DND-41 (cell line): ENCODE measurements at regions not wholly inside any gene's neighbourhood (a gene's known extent, or its start where the extent isn't known, plus 50 kb on each side); places are given as distances from the start of the nearest gene placed in this dataset.

Experiments
- ATAC-seq: fragments of 200-7000 bp; cut with Tn5 transposase; 3 replicates; pipeline ENCODE4 v1.9.1; 2021; ENCODE audit warnings: low read depth; ENCODE audit not compliant: insufficient read depth
- DNase-seq: peaks from one replicate; pipeline ENCODE4 v3.0.0-alpha.2; 2020
- H2AFZ ChIP-seq: 2 replicates; pipeline ENCODE4 v1.6.0; 2012; ENCODE audit warnings: low read depth, low read length
- H3K27ac ChIP-seq: 2 replicates; pipeline ENCODE4 v1.5.1; 2012; ENCODE audit warnings: low read length, inconsistent platforms
- H3K27me3 ChIP-seq: fragments of 200-600 bp; sonication (generic); 2 replicates; pipeline ENCODE4 v1.6.0; 2012; ENCODE audit warnings: low read length, mild to moderate bottlenecking, inconsistent platforms; ENCODE audit not compliant: insufficient read depth, poor library complexity
- H3K36me3 ChIP-seq: 2 replicates; pipeline ENCODE4 v1.5.1; 2012; ENCODE audit warnings: low read length, inconsistent platforms; ENCODE audit not compliant: insufficient read depth
- H3K4me1 ChIP-seq: 2 replicates; pipeline ENCODE4 v1.5.1; 2012; ENCODE audit warnings: mild to moderate bottlenecking, low read length; ENCODE audit not compliant: insufficient read depth
- H3K4me2 ChIP-seq: 2 replicates; pipeline ENCODE4 v1.6.0; 2012; ENCODE audit warnings: mild to moderate bottlenecking, moderate library complexity, low read length, inconsistent platforms; ENCODE audit not compliant: insufficient read depth
- H3K4me3 ChIP-seq, 2 experiments: fragments of 200-600 bp in 1 of 2; shearing (Covaris generic) in 1 of 2; 2 replicates each; pipeline ENCODE4 v1.5.1; 2012 to 2016; ENCODE audit warnings: inconsistent platforms in 2 of 2, low read length in 2 of 2, mild to moderate bottlenecking in 2 of 2, low read depth in 1 of 2, moderate library complexity in 1 of 2
- H3K79me2 ChIP-seq: 2 replicates; pipeline ENCODE4 v1.6.0; 2012; ENCODE audit warnings: low read length, inconsistent platforms; ENCODE audit not compliant: insufficient read depth
- H3K9ac ChIP-seq: 2 replicates; pipeline ENCODE4 v1.6.0; 2012; ENCODE audit warnings: low read depth, mild to moderate bottlenecking, inconsistent platforms, low read length, moderate library complexity
- H3K9me3 ChIP-seq: 2 replicates; pipeline ENCODE4 v1.5.1; 2012; ENCODE audit warnings: low read length, moderate library complexity, mild to moderate bottlenecking, inconsistent platforms; ENCODE audit not compliant: insufficient read depth, severe bottlenecking
- H4K20me1 ChIP-seq: 2 replicates; pipeline ENCODE4 v1.6.0; 2012; ENCODE audit warnings: low read length; ENCODE audit not compliant: insufficient read depth
- CTCF ChIP-seq: IDR thresholded peaks from 2 replicates; pipeline ENCODE4 v1.5.1; 2012; ENCODE audit warnings: borderline replicate concordance, low read length, moderate library complexity, mild to moderate bottlenecking; ENCODE audit not compliant: poor library complexity, severe bottlenecking; ENCODE audit errors: extremely low read depth
- EZH2 ChIP-seq: IDR thresholded peaks from 3 replicates; pipeline ENCODE4 v1.6.1; 2012; ENCODE audit warnings: borderline replicate concordance, low read depth, mild to moderate bottlenecking, moderate library complexity, low read length, inconsistent platforms; ENCODE audit not compliant: severe bottlenecking

DNA sequence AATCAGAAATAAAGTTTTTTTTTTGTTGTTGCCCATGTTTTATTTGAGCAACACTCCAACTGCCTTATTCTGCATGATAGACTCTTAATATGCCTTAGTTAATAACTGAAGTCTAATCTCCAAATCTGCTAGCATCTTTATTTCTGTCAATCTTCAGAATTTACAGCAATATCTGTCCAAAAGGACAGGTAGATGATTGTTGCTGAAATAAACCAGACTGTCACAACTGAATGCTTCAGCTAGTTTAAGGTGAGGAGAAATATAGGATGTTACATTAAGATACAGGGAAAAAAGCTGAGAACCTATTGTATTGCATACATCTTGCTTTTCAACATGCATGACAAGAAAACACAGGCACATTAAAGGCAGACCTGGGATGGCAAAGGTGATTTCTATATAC lies 204.3 kb downstream of the SLITRK1 start:
- TF ChIP-seq EZH2 (no peak), CTCF (no peak)
- Histone ChIP-seq H3K4me1 (no peaks in the 10 kb centered on the region), H3K27me3 (no peaks in the 10 kb centered on the region), H2AFZ (no peak overlapping the region), H3K4me2 (no peak overlapping the region), H3K9ac (no peak overlapping the region), H3K4me3 (no peak overlapping the region), H3K79me2 (no peaks in the 10 kb centered on the region), H3K9me3 (no peaks in the 10 kb centered on the region), H3K27ac (no peak overlapping the region), H3K36me3 (no peaks in the 10 kb centered on the region), H4K20me1 (no peaks in the 10 kb centered on the region)
- no peak for ATAC-seq
- DNase-seq, result no peak

DNA sequence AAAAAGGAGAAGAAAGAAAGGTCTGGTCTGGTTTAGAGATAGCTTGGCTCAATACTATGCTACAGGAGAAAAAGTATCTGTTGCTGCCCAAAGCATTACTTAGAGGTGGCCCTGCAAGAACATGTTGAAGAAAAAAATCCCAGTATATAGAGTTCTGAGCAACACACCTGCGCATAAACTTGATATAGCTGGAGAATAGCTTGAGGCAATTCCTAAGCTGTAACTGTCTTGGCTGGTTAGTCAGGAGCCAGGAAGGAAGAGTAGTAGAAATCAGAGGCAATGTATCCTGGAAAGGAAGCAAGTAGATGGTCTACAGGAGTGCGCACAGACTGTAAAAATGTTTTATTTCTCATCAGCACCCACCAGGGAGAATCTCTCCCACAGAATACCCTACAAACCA lies 209.7 kb downstream of the SLITRK1 start:
- Histone ChIP-seq H3K9ac (no peak overlapping the region), H3K4me2 (no peak overlapping the region), H4K20me1 (no peaks in the 10 kb centered on the region), H3K4me3 (no peak overlapping the region), H3K27me3 (no peaks in the 10 kb centered on the region), H3K36me3 (no peaks in the 10 kb centered on the region), H3K27ac (no peak overlapping the region), H3K79me2 (no peaks in the 10 kb centered on the region), H3K4me1 (no peaks in the 10 kb centered on the region), H2AFZ (no peak overlapping the region), H3K9me3 (peaks cover 2% of the 10 kb centered on the region)
- DNase-seq (no peak), ATAC-seq (no peak)
- TF ChIP-seq CTCF (no peak), EZH2 (no peak)

DNA sequence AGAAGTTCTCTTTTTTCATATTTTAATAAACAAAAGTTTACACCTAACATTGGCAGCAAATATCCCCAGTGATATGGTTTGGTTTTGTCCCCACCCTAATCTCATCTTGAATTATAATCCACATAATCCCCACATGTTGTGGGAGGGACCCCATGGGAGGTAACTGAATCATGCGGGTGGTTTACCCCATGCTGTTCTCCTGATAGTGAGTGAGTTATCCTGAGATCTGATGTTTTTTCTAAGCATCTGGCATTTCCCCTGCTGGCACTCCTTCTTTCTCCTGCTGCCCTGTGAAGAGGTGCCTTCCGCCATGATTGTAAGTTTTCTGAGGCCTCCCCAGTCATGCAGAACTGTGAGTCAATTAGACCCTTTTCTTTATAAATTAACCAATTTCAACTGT lies 214.7 kb downstream of the SLITRK1 start:
- Histone ChIP-seq H3K79me2 (no peaks in the 10 kb centered on the region), H2AFZ (no peak overlapping the region), H3K27me3 (no peaks in the 10 kb centered on the region), H3K4me2 (no peak overlapping the region), H3K4me1 (no peaks in the 10 kb centered on the region), H3K36me3 (no peaks in the 10 kb centered on the region), H3K9ac (no peak overlapping the region), H3K27ac (no peak overlapping the region), H4K20me1 (no peaks in the 10 kb centered on the region), H3K4me3 (no peak overlapping the region), H3K9me3 (peaks cover 2% of the 10 kb centered on the region)
- DNase-seq (no peak), ATAC-seq (no peak)
- TF ChIP-seq CTCF (no peak), EZH2 (no peak)

- no peaks in the 10 kb centered on the region for H3K36me3 ChIP-seq
- ATAC-seq (no peak), DNase-seq (no peak)
- no peaks in the 10 kb centered on the region for H3K27me3 ChIP-seq
- no peaks in the 10 kb centered on the region for H3K79me2 ChIP-seq
- peaks cover 2% of the 10 kb centered on the region for H3K9me3 ChIP-seq
- H3K9ac ChIP-seq, result no peak overlapping the region
- H2AFZ ChIP-seq, result no peak overlapping the region
- TF ChIP-seq EZH2 (no peak), CTCF (no peak)
- H3K4me2 ChIP-seq, result no peak overlapping the region
- no peaks in the 10 kb centered on the region for H3K4me1 ChIP-seq
- H3K4me3 ChIP-seq, result no peak overlapping the region
- no peaks in the 10 kb centered on the region for H4K20me1 ChIP-seq
- no peak overlapping the region for H3K27ac ChIP-seq
Observed at GRCh38 chr13:83666141-83666540, 216.1 kb downstream of the SLITRK1 start.
